22Rv1 (cell line): ENCODE measurements at regions not wholly inside any gene's neighbourhood (a gene's known extent, or its start where the extent isn't known, plus 50 kb on each side); places are given as distances from the start of the nearest gene placed in this dataset.

Experiments
- CTCF ChIP-seq: fragments of 450-650 bp; IDR thresholded peaks from 2 replicates; pipeline ENCODE4 v1.5.1; 2017; ENCODE audit warnings: mild to moderate bottlenecking
- ZFX ChIP-seq: fragments of 450-650 bp; IDR thresholded peaks from 2 replicates; pipeline ENCODE4 v1.6.1; 2017; ENCODE audit warnings: antibody characterized with exemption, borderline replicate concordance

DNA sequence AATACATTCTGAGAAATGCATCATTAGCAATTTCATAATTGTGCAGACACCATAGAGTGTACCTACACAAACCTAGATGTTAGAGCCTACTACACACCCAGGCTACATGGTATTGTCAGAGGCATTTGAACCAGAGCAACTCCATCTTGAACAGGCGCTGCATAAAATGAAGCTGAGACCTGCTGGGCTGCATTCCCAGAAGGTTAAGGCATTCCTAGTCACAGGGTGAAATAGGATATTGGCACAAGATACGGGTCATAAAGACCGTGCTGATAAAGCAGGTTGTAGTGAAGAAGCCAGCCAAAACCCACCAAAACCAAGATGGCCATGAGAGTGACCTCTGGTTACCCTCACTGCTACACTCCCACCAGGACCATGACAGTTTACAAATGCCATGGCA lies 116.4 kb downstream of the LARP7 start:
- no peak for TF ChIP-seq CTCF
- TF ChIP-seq ZFX, result no peak
